NCI-H2227 treated with DMSO at 0.1 percent for 48 hours (cell line): ENCODE measurements at regions not wholly inside any gene's neighbourhood (a gene's known extent, or its start where the extent isn't known, plus 50 kb on each side); places are given as distances from the start of the nearest gene placed in this dataset.

Experiments
- DNase-seq: peaks from one replicate; lab custom pipeline; 2025; lab: John Stamatoyannopoulos, UW

DNA sequence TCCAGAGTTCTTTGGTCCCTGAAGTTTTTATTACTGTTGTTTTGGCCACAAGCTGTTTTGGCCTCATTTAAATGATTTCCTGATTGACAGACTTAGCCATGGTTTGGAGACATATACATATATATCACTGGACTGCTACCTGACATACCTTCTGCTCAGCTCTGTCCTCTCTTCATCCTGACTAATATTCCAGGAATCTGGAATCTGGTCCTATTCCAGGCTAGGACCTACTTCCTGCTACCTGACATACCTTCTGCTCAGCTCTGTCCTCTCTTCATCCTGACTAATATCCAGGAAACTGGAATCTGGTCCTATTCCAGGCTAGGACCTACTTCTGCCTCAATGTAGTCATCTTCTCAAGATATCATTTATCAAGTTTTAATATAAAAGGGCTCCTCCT is 724.4 kb upstream of the ROBO1 start:
- DNase-seq: no peak

DNA sequence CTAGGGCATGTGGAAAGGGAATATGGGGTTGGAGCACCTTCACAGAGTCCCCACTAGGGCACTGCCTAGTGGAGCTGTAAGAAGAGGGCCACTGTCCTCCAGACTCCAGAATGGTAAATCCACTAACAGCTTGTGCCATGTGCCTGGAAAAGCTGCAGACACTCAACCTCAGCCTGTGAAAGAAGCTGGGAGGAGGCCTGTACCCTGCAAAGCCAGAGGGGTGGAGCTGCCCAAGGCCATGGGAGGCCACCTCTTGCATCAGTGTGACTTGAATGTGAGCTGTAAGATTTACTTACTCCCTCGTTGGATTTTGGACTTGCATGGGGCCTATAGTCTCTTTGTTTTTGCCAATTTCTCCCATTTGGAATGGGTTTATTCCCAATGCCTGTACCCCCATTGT is 705.2 kb upstream of the ROBO1 start:
- no peak for DNase-seq

DNA sequence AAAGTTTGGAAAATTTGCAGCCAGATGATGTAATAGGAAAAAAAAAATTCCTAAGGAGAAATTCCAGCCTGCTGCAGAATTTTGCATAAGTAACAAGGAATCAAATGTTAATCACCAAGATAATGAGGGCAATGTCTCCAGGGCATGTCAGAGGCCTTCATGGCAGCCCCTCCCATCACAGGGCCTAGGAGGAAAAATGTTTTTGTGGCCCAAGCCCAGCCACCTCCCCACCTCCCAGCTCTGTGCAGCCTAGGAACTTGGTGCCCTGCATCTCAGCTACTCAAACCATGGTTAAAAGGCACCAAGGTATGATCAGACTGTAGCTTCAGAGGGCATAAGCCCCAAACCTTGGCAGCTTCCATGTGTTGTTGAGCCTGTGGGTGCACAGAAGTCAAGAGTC is 704.7 kb upstream of the ROBO1 start:
- DNase-seq: no peak

DNA sequence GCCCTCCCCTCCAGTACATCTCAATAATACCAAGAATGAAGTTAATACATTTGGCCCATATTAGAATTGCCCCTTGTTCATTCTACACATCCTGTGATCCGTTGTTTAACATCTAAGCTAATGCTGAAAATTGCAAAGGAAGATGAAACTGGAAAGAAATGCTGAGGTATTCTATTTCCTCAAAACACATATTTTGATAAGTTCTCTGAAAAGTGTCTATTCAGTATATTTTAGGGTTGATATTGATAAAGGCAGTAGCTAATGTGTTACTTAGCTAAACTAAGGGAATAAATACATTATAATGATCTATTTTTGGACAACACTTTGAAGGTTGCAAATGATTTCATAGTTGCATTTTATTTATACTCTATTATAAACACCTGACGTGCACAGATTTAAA is 702.6 kb upstream of the ROBO1 start:
- DNase-seq: no peak

DNA sequence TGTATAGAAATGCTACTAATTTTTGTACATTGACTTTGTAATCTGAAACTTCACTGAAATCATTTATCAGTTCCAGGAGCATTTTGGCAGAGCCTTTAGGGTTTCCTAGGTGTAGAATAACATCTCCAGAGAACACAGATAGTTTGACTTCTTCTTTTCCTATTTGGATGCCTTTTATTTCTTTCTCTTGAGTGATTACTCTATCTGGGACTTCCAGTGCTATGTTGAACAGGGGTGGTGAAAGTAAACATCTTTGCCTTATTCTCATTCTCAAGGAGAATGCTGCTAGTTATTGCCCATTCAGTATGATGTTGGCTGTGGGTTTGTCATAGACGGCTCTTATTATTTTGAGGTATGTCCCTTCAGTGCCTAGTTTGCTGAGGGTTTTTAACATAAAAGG is 697.9 kb upstream of the ROBO1 start:
- DNase-seq: no peak

DNA sequence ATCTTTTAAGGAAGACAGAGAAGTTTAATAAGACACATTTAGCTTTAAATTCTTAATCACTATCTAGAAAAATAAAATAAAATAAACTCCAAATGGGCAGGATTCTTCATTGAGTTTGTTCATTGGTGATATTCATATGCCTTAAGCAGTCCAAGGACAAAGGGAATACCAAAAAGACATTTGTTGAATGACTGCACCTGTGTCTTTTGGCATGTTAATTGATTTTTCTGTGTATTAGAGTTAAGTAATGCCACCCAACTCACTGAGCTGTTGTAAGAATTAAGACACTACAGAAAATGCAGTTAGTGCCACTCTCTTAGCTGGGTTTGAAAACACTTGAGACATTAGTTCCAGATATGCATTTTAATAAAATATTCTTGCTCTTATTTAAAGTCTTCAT is 683.6 kb upstream of the ROBO1 start:
- DNase-seq: no peak

DNA sequence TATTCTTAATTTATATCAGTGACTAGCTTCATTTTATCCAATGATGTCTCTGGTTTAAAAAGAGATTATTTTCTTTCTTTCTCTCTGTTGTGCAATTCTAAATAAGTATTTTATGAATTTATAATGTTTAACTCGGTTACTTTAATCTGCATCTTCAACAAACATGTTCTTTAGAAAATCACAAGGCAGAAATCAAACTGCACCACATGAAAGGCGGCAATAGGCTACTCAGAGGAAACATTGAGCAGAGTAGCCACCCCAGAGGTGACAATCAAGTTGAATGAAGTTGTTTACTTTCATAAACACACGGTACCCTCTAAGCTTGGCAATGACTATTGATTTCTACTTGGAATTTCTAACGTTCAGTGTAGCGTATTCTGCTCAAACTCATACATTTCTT is 677.8 kb upstream of the ROBO1 start:
- no peak for DNase-seq

DNA sequence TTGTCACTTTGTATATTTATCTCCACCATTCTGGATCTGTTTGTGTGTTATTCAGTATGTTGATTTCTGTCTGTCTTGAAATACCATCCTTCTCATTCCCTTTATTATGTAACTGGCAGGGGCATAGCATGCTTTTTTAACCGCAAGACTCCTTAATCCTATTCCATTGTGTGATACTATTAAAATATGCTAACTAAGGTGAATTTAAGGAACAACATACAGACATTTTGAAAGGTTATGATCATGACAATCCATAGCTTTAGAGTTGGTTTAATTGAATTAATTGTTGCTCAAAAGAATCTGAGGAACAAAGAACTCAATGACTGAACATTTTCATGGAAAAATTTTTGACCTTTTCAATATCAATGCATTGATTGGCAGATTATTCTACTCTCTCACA is 677.3 kb upstream of the ROBO1 start:
- DNase-seq: no peak

DNA sequence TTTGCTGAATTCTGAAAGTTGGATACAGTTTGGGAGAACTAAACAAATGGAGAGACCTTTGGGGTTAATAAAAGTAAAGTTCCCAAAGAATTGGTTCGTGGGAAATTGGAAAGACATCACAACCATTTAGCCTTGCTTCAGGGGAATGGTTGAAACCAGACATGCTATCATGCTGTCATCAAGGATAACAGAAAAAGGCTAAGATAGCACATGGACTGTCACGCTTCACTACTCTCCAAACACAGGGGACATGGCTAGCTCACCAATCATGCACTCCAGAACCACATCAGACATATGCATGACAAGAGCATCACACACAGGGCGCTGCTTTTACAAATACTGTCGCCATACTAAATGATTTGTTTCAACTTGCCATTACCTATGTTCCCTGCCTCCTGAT is 671.7 kb upstream of the ROBO1 start:
- DNase-seq: no peak

DNA sequence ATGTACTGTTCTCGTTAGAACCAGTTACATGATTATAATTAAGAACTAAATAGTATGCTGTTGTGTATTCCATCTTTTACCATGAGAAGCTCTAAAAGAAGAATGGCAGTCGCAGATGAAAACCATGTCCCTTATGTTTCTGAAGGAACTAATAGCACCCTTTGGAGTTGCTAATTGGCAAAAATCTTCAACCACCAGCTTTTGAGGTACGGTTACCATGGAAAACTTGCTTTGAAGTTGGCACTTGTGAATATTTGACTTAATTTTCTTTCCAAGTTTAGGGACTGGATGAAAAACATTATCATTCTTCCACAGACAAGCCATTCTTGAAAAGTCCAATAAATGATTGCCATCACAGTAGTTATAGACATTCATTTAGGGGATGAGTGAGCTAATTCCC is 666.6 kb upstream of the ROBO1 start:
- DNase-seq: no peak

DNA sequence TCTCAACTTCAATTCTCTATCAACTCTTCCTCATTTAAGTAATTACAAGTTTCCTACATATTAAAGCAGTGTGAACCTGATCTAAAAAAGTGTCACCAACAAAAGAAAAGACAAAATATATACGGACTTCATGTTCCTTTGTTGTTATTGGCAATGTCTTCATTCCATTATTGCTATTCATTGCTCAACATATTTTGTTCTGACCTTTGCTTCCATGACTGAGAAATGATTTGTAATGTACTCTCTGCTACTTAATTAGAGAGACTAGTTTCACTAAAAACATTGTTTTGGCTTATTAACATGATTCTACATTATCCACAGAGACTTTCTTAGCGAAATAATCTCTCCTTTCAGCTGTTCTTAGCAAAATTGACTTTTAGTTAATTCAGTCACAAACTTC is 657.2 kb upstream of the ROBO1 start:
- no peak for DNase-seq

DNA sequence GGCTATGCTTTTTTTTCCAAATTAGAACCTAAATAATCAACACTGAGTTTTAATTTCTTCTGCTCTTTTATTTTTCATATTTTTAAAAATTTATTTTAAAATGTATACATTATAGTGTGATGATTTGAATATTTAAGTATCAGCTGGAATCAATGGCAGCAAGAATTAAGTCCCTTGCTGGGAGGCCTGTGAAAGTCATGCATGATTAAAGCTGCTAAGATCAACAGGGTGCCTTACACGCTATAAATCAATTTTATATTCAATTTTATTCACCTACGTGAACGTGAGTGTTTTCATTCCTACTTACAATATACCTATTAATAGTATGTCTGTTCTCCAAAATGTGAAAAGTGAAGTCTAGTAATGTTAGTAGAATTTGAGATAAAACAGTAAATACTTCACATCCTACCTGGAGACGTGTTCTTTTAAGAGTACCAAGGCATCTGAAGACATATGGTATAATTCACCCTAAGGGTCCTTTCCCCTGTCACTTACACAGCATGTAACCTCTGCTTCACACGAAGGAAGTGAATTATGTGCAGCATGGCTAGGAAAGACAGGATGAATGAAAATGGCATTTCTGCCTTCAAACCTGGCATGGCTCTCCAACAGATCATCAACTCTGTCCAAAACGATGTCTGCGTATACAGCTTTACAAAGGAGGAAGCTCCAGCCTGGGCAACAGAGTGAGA is 640.4 kb upstream of the ROBO1 start:
- DNase-seq: no peak

DNA sequence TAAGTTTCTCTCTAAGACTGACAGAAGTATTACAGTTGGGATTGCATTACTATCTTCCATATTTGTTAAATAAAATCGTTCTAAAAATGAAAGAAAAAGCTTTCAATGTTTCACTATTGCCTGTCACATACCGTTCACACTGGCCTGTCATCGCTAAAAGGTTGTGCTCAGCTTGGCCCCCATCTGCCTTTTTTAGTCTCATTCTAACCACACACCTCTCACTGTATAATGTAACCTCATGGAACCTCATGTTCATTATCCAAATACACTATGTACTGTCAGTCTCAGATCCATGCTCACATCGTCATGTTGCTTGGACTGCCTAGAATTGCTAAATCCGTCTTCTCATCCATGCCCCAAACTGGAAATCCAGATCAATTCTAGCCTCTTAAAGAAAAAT is 637.8 kb upstream of the ROBO1 start:
- no peak for DNase-seq

DNA sequence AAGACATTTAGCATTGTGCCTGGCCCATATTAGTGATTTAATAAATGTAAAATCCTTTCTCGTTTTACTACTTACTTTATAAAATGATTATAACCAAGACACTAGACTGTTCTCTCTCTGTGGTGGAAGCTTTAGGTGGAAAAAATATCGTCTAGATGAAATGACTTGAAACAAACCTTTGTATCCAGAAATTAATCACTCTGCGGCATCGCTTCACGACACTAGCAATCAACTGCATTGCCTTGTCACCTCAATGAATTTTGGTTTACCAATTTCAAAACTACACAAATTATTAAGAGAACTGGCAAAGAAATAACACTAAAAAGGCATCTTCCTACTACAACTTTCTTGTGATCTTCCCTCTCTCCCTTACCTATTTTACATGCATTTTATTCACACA is 627.2 kb upstream of the ROBO1 start:
- DNase-seq: no peak

DNA sequence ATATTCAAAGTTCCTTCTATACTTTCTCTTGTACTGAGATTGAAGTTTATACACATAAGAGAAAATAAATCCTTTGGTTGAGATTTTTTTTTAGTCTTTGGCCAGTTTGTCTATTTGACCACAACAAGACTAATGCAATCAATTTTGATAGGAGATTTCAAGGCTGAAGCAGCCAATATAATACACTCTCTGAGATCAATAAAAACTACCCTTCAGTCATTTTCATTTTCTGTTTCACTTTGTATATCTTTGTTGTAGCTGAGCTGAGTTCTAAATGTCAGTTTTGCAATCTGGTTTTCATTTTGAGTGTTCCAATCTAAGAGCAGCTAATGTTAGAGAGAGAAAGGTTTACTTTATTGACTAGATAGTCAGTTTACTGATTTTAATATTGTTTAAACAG is 623.8 kb upstream of the ROBO1 start:
- DNase-seq: no peak

DNA sequence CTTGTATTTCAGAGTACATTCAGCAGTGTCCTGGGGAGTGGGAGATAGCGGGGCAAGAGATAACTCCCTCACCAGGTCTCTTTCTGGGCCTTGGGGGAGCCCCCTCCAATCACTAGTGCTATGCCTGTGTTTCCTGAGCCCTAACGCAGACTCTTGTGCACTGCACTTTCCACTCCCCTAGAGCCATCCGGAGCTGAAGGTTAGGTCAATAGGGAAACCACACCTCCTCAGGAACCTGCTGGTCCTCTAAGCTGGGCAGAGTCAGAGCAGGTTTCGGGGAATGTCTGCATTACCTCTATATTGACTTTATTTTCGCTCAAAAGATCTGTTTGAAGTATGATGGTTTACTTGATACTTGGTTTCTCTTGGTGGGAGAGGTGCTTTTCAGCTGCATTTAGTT is 617.0 kb upstream of the ROBO1 start:
- DNase-seq: no peak

DNA sequence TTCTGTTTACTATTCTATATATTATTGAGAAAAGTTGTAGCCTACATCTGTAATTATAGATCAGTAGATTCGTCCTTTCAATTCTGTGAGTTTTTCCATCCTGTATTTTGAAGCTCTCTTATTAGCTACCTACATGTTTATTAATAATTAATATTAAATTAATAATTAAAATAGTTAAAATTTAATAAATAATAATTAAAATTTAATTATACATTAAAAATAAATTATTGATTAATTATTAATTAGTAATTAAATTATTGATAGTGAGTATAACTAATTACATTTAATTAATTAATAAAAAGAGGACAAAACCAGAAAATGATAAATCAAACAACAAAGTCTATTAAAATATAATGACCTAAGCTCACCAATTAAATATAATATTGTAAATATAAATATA is 606.6 kb upstream of the ROBO1 start:
- DNase-seq: no peak

DNA sequence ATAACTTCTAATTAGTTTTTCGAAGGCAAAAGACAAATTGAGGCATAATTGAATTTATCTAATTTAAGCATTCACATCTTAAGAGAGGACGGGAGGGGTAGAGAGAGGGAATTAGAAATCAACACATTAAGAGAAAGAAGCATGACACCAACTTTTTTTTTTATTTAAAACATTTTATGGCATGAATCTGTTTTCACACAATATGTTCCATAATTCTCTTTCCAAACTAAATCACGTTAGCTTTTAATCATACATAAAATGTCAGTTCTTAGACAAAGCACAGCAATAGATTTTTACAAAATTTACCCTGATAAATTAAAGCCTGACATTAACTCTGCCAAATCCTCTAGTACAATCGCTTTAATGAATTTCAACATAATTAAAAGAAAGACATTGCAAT is 600.8 kb upstream of the ROBO1 start:
- no peak for DNase-seq

DNA sequence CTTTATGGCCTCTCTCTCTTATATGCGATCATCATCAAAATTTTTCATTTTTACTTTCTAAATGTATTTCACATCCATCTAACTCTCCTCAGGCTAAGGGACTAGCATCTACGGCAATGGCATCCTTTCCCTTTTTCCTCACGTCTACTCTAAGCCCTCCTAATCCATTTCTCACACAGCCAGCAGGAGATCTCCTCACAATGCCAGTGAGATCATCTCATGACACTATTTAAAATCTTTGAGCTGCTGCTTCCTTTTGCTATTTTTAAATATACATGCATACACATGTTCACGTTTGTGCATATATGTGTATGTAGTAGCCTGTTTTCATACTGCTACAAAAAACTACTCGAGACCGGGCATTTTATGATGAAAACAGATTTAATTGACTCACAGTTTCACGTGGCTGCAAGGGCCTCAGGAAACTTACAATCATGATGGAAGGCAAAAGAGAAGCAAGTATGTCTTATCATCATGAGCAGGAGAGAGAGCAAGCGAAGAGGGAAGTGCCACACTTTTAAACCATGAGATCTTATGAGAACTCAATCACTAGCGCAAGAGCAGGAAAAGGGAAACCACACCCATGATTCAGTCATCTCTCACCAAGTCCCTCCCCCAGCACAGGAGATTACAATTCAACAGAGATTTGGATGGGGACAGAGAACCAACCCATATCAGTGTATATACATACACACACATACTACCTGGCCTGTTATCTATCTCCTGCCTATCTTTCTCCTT is 599.2 kb upstream of the ROBO1 start:
- no peak for DNase-seq

DNA sequence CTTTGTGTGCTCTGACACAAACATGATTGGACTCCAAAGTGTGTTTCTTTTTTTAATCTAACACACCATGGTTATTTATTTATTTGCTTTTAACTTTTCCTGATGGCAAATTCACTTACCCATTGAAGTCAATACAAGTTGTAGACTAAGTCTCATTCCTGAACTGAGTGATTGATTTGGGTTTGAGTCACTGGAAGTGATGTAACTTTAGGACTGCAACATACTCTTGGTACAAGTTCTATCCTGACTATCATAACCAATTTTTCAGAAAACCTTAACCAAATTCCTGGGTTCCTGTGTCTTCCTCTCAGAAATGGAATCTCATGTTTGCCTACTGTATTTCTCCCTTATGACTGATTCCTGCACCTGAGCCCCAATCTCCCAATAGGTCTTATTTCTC is 590.0 kb upstream of the ROBO1 start:
- DNase-seq: no peak

DNA sequence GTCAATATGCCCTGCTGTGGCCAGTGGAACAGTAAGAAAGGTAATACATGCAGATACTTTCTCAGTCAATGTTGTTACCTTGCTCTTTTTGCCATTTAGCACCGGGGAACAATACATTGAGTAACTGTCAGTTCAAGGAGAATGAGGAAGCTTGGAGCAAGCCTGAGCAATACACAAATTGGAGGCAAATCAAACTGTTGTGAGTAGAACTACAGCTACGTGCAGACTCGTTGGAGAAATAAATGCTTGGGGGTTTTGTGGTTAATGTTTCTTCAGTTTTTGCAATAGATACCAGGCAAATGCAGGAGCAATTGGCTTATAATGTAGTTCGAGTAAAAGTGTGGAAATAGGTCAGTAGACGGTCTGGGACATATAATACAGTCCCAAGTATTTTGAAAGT is 587.3 kb upstream of the ROBO1 start:
- DNase-seq: no peak

DNA sequence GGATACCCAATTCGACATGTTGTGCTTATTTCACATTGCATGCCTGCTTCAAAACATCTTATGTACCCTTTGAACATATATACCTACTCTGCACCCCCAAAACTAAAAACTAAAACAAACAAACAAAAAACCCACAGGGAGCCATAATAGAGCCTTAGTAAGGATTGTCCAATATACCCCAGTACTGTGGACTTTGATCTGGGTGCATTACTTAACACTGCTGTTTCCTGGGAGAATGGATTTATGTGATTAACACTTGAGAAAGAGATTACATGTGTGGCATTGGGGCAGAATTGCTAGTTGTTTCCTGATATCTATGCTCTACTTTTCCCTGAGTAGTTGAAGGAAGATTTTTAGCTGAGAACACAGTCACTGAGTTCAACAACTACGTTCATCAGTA is 583.4 kb upstream of the ROBO1 start:
- DNase-seq: no peak

DNA sequence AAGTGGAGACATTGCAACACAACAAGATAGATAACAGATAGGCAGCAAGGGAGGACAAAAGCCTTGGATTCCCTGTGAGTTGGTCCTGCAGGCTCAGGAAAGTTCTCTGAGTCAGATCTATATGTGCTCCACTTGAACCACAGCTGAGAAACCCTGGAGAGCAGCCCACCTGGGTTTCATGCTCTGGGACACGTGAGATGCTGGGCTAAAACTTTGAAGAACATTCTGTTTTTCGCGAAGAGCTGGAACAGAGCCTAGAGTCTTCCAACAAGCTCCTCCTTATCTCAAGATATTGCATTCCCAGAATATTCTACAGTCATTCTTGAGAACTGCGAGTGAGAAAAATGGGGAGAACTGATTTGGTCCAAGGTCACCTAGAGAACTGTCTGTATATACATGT is 583.0 kb upstream of the ROBO1 start:
- no peak for DNase-seq

DNA sequence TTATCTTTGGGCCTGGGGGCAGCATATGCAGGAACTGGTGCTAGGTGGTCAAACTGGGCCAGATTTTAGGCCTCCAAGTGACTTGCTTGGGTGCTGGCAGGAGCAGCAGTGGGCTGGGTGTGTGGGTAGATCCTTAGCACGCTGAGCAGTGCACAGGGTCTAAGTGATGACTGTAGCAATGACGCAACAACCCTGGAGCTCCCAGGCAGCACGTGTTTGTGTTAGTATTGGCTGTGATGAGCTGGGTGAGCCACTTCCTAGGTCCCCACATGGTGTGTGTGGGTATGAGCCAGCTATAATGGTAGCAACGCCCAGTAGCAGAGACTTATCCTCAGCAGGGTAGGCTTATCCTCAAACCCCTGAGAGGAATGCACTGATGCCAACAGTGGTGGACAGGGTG is 570.6 kb upstream of the ROBO1 start:
- no peak for DNase-seq
